ENCODE measurements at regions not wholly inside any gene's neighbourhood (a gene's known extent, or its start where the extent isn't known, plus 50 kb on each side); places are given as distances from the start of the nearest gene placed in this dataset.
"Not testable (repeated sequence)": the region's sequence is repeated elsewhere in the genome, so short reads cannot be mapped to it uniquely, and the experiment has no call there.

- no peak for DNase-seq (ENCODE audit: low spot score)
Measured at GRCh38 chr18:60892855-60893254, 440.4 kb upstream of the CDH20 start.

- no peak for DNase-seq (ENCODE audit: low spot score)
Measured at GRCh38 chr18:60893355-60894097, 439.7 kb upstream of the CDH20 start.

- DNase-seq (ENCODE audit: low spot score) = no peak
Measured at GRCh38 chr18:60894254-60894945, 438.8 kb upstream of the CDH20 start.

- no peak for DNase-seq (ENCODE audit: low spot score)
Measured at GRCh38 chr18:60895181-60895580, 438.0 kb upstream of the CDH20 start.

- DNase-seq (ENCODE audit: low spot score) = no peak
Measured at GRCh38 chr18:60898111-60898510, 435.1 kb upstream of the CDH20 start.

GRCh38 chr18:60905699-60906098, 427.5 kb upstream of the CDH20 start:
- DNase-seq (ENCODE audit: low spot score) = no peak

GRCh38 chr18:60910534-60910933, 422.7 kb upstream of the CDH20 start:
- DNase-seq (ENCODE audit: low spot score) = no peak

- DNase-seq (ENCODE audit: low spot score) = no peak
Measured at GRCh38 chr18:60911504-60911903, 421.7 kb upstream of the CDH20 start.

- DNase-seq (ENCODE audit: low spot score) = no peak
Measured at GRCh38 chr18:60915160-60915559, 418.1 kb upstream of the CDH20 start.

- not testable (repeated sequence) for DNase-seq (ENCODE audit: low spot score)
Measured at GRCh38 chr18:60918862-60919261, 414.4 kb upstream of the CDH20 start.

- DNase-seq (ENCODE audit: low spot score) = no peak
Measured at GRCh38 chr18:60925892-60926291, 407.3 kb upstream of the CDH20 start.

GRCh38 chr18:60929966-60930365, 403.3 kb upstream of the CDH20 start:
- no peak for DNase-seq (ENCODE audit: low spot score)

- peak; percentile 2 for DNase-seq (ENCODE audit: low spot score)
Measured at GRCh38 chr18:60935041-60935910, 398.0 kb upstream of the CDH20 start.

GRCh38 chr18:60936101-60936500, 397.1 kb upstream of the CDH20 start:
- DNase-seq (ENCODE audit: low spot score) = no peak

GRCh38 chr18:60943297-60943696, 389.9 kb upstream of the CDH20 start:
- no peak for DNase-seq (ENCODE audit: low spot score)

- no peak for DNase-seq (ENCODE audit: low spot score)
Measured at GRCh38 chr18:60950634-60951033, 382.6 kb upstream of the CDH20 start.

- DNase-seq (ENCODE audit: low spot score) = no peak
Measured at GRCh38 chr18:60951091-60951490, 382.1 kb upstream of the CDH20 start.

GRCh38 chr18:60962625-60963024, 370.6 kb upstream of the CDH20 start:
- DNase-seq (ENCODE audit: low spot score) = no peak

GRCh38 chr18:60965856-60966255, 367.4 kb upstream of the CDH20 start:
- DNase-seq (ENCODE audit: low spot score) = no peak

- no peak for DNase-seq (ENCODE audit: low spot score)
Measured at GRCh38 chr18:60966876-60967275, 366.4 kb upstream of the CDH20 start.

- no peak for DNase-seq (ENCODE audit: low spot score)
Measured at GRCh38 chr18:60975420-60975819, 357.8 kb upstream of the CDH20 start.

GRCh38 chr18:60976976-60977375, 356.3 kb upstream of the CDH20 start:
- DNase-seq (ENCODE audit: low spot score) = no peak

GRCh38 chr18:60978338-60978737, 354.9 kb upstream of the CDH20 start:
- DNase-seq (ENCODE audit: low spot score) = peak; percentile 27
